Endothelial cell of umbilical vein (primary cell): ENCODE measurements at regions not wholly inside any gene's neighbourhood (a gene's known extent, or its start where the extent isn't known, plus 50 kb on each side); places are given as distances from the start of the nearest gene placed in this dataset.

Experiments
- BruUV-seq: library from RNA; stranded (reverse); fragments of 400-500 nt; replicated peaks from 2 replicates; lab custom pipeline; 2021; lab: Mats Ljungman, UMichigan
- CTCF ChIA-PET: fragments of 300-600, 350-600 bp; sonication (Branson Sonifier 250); formaldehyde crosslinking; loops from one replicate; lab custom pipeline; 2021; ENCODE audit warnings: antibody characterized with exemption, inconsistent platforms; lab: Charles Lee
- POLR2A ChIA-PET: fragments of 300-600, 350-600 bp; sonication (Branson Sonifier 250); formaldehyde crosslinking; loops from one replicate; lab custom pipeline; 2021; ENCODE audit warnings: antibody characterized with exemption, inconsistent platforms; lab: Charles Lee
- DNase-seq: peaks from one replicate; pipeline ENCODE4 v3.0.0-alpha.2; 2011; ENCODE audit warnings: low read depth, low spot score
- FAIRE-seq: peaks from 2 replicates; lab custom pipeline; 2011; peaks lifted over from hg19 to GRCh38; lab: Jason Lieb, UNC
- H2AFZ ChIP-seq: 2 replicates; pipeline ENCODE4 v1.6.0; 2012; ENCODE audit warnings: low read depth, low read length, control low read depth, inconsistent platforms
- H3K27ac ChIP-seq: 2 replicates; pipeline ENCODE4 v1.5.1; 2011; ENCODE audit warnings: low read depth, mild to moderate bottlenecking, control low read depth, low read length, moderate library complexity; ENCODE audit not compliant: insufficient read depth
- H3K27me3 ChIP-seq, 2 experiments: 2 replicates each; pipeline versions ENCODE4 v1.6.0 to v1.6.1; 2011; ENCODE audit warnings: low read length in 2 of 2, mixed read lengths in 1 of 2; ENCODE audit not compliant: control insufficient read depth in 2 of 2, insufficient read depth in 2 of 2
- H3K36me3 ChIP-seq, 2 experiments: 2 replicates in 1 of 2; 3 replicates in 1 of 2; pipeline ENCODE4 v1.5.1; 2011; ENCODE audit warnings: low read length in 2 of 2, mild to moderate bottlenecking in 1 of 2, moderate library complexity in 1 of 2; ENCODE audit not compliant: control insufficient read depth in 2 of 2, insufficient read depth in 2 of 2; ENCODE audit errors: extremely low read depth in 1 of 2
- H3K4me1 ChIP-seq: 3 replicates; pipeline ENCODE4 v1.5.1; 2011; ENCODE audit warnings: mild to moderate bottlenecking, low read length; ENCODE audit not compliant: control insufficient read depth, insufficient read depth; ENCODE audit errors: extremely low read depth
- H3K4me2 ChIP-seq: 2 replicates; pipeline ENCODE4 v1.6.1; 2011; ENCODE audit warnings: low read length, control low read depth, mixed read lengths; ENCODE audit not compliant: insufficient read depth
- H3K4me3 ChIP-seq, 3 experiments: fragments of 200-600 bp in 1 of 3; sonication (generic), shearing (Covaris generic) in 1 of 3; replicated peaks in 1 of 3; 2 replicates each; pipeline ENCODE4 v1.5.1; 2011 to 2016; ENCODE audit warnings: control low read depth in 3 of 3, low read length in 3 of 3, mild to moderate bottlenecking in 2 of 3, inconsistent platforms in 1 of 3, low read depth in 1 of 3, moderate library complexity in 1 of 3; ENCODE audit not compliant: insufficient read depth in 1 of 3
- H3K79me2 ChIP-seq: 2 replicates; pipeline ENCODE4 v1.6.0; 2012; ENCODE audit warnings: low read length, inconsistent platforms; ENCODE audit not compliant: control insufficient read depth, insufficient read depth
- H3K9ac ChIP-seq: replicated peaks from 2 replicates; pipeline ENCODE3; 2011; ENCODE audit warnings: low read length, control low read depth; ENCODE audit not compliant: insufficient read depth; ENCODE audit errors: extremely low read depth
- H3K9me1 ChIP-seq: replicated peaks from 3 replicates; pipeline ENCODE4 v1.6.0; 2011; ENCODE audit warnings: mild to moderate bottlenecking, low read length; ENCODE audit not compliant: control insufficient read depth, insufficient read depth; ENCODE audit errors: extremely low read depth
- H3K9me3 ChIP-seq: replicated peaks from 2 replicates; pipeline ENCODE4 v1.5.1; 2012; ENCODE audit warnings: low read length, inconsistent platforms; ENCODE audit not compliant: control insufficient read depth, insufficient read depth
- H4K20me1 ChIP-seq: replicated peaks from 2 replicates; pipeline ENCODE3; 2011; ENCODE audit warnings: mild to moderate bottlenecking, low read length; ENCODE audit not compliant: control insufficient read depth, insufficient read depth; ENCODE audit errors: extremely low read depth
- CTCF ChIP-seq, 2 donors: IDR thresholded peaks; 1 replicate in 1 of 2; 2 replicates in 1 of 2; pipeline ENCODE4 v1.5.1; 2011; ENCODE audit warnings: low read length in 2 of 2, mild to moderate bottlenecking in 2 of 2, moderate library complexity in 2 of 2, control low read depth in 1 of 2, inconsistent platforms in 1 of 2, low read depth in 1 of 2; ENCODE audit not compliant: insufficient read depth in 1 of 2; ENCODE audit errors: extremely low read depth in 1 of 2
- EZH2 ChIP-seq: IDR thresholded peaks from 2 replicates; pipeline ENCODE4 v1.6.1; 2012; ENCODE audit warnings: borderline replicate concordance, low read depth, mild to moderate bottlenecking, moderate library complexity, low read length, inconsistent platforms; ENCODE audit not compliant: severe bottlenecking
- FOS ChIP-seq: IDR thresholded peaks from 2 replicates; pipeline ENCODE4 v1.6.1; 2011; ENCODE audit warnings: mild to moderate bottlenecking, low read length, moderate library complexity, borderline replicate concordance; ENCODE audit not compliant: insufficient read depth
- GATA2 ChIP-seq: IDR thresholded peaks from 2 replicates; pipeline ENCODE4 v1.7.0; 2011; ENCODE audit warnings: low read depth, mild to moderate bottlenecking, moderate library complexity, mixed read lengths, low read length; ENCODE audit not compliant: insufficient read length, insufficient read depth
- JUN ChIP-seq: IDR thresholded peaks from 2 replicates; pipeline ENCODE4 v1.6.1; 2011; ENCODE audit warnings: borderline replicate concordance, low read depth; ENCODE audit not compliant: insufficient read length, insufficient read depth
- MAX ChIP-seq: IDR thresholded peaks from 2 replicates; pipeline ENCODE4 v1.6.1; 2011; ENCODE audit not compliant: insufficient read depth, insufficient read length
- MYC ChIP-seq: IDR thresholded peaks from one replicate; pipeline ENCODE4 v1.6.1; 2011; ENCODE audit warnings: mild to moderate bottlenecking, low read depth, low read length
- POLR2A ChIP-seq: IDR thresholded peaks from 2 replicates; pipeline ENCODE4 v1.6.1; 2012; ENCODE audit warnings: low read depth, mild to moderate bottlenecking, control low read depth, low read length
- POLR2AphosphoS5 ChIP-seq: IDR thresholded peaks from 2 replicates; pipeline ENCODE4 v1.6.1; 2012; ENCODE audit warnings: low read depth, mild to moderate bottlenecking, control low read depth, low read length, moderate library complexity; ENCODE audit not compliant: insufficient read depth
- dilution Hi-C: fragments of 300-500 bp; cut with MboI; formaldehyde crosslinking; loops from one replicate; pipeline ENCODE4 v1.15.0; 2019; ENCODE audit warnings: low sequenced_read_pairs; ENCODE audit not compliant: extremely low pct_ligation_motif_present
- intact Hi-C: fragments of 100-400 bp; cut with micrococcal nuclease; formaldehyde crosslinking; loops from one replicate; pipeline ENCODE4 v1.10.0; 2022

- H3K36me3 ChIP-seq = no peaks in the 10 kb centered on the region
- intact Hi-C loops = no loop called here
- H3K9ac ChIP-seq = no peak overlapping the region
- H3K79me2 ChIP-seq = no peaks in the 10 kb centered on the region
- H3K4me2 ChIP-seq = no peak overlapping the region
- CTCF ChIA-PET = no interaction called here
- no TSS peak for BruUV-seq
- no peaks in the 10 kb centered on the region for H3K9me1 ChIP-seq
- POLR2A ChIA-PET = no interaction called here
- dilution Hi-C loops = no loop called here
- no peak for TF ChIP-seq GATA2
- no peak for TF ChIP-seq POLR2AphosphoS5
- TF ChIP-seq MAX = no peak
- no peak for TF ChIP-seq CTCF (IDR thresholded peaks at IDR 0.05; ENCODE audit: extremely low read depth in 1 of 2, insufficient read depth in 1 of 2, low read depth in 1 of 2, low read length in 2 of 2)
- H3K27me3 ChIP-seq = no peaks in the 10 kb centered on the region
- H4K20me1 ChIP-seq = no peaks in the 10 kb centered on the region
- no peak overlapping the region for H3K4me3 ChIP-seq
- H3K27ac ChIP-seq = no peak overlapping the region
- H3K4me1 ChIP-seq = no peaks in the 10 kb centered on the region
- DNase-seq = no peak
- no peak overlapping the region for H2AFZ ChIP-seq
- no peak for FAIRE-seq
- peaks cover 4% of the 10 kb centered on the region for H3K9me3 ChIP-seq
Measured at GRCh38 chr15:87293031-87293430, 963.5 kb downstream of the NTRK3 start.

- ChIA-PET CTCF (no interaction called here), POLR2A (no interaction called here)
- dilution Hi-C loops = no loop called here
- Histone ChIP-seq H2AFZ (no peak overlapping the region), H3K4me1 (no peaks in the 10 kb centered on the region), H3K27me3 (no peaks in the 10 kb centered on the region), H3K27ac (no peak overlapping the region), H3K9me1 (no peaks in the 10 kb centered on the region), H3K9ac (no peak overlapping the region), H3K79me2 (no peaks in the 10 kb centered on the region), H4K20me1 (no peaks in the 10 kb centered on the region), H3K36me3 (no peaks in the 10 kb centered on the region), H3K9me3 (peaks cover 2% of the 10 kb centered on the region), H3K4me2 (no peak overlapping the region), H3K4me3 (no peak overlapping the region)
- TF ChIP-seq JUN (no peak), MAX (no peak), MYC (no peak), EZH2 (no peak), FOS (no peak), POLR2AphosphoS5 (no peak), CTCF (IDR thresholded peaks at IDR 0.05; ENCODE audit: extremely low read depth in 1 of 2, insufficient read depth in 1 of 2, low read depth in 1 of 2, low read length in 2 of 2) (no peak), GATA2 (no peak), POLR2A (no peak)
- no TSS peak for BruUV-seq
- DNase-seq (no peak), FAIRE-seq (no peak)
- intact Hi-C loops = no loop called here
Measured at GRCh38 chr15:87287156-87287555, 969.4 kb downstream of the NTRK3 start.
